ENCODE measurements at regions not wholly inside any gene's neighbourhood (a gene's known extent, or its start where the extent isn't known, plus 50 kb on each side); places are given as distances from the start of the nearest gene placed in this dataset.
A peak's percentile ranks its signal among the peaks of the same experiment; 100 is the strongest.
"Not testable (repeated sequence)": the region's sequence is repeated elsewhere in the genome, so short reads cannot be mapped to it uniquely, and the experiment has no call there.

GRCh38 chr4:181121733-181122132 is 1121.5 kb upstream of the TENM3 start:
- Mint-ChIP-seq H3K36me3 (ENCODE audit: low read depth) (no peaks in the 10 kb centered on the region), H3K4me3 (no peak overlapping the region), H3K9me3 (no peaks in the 10 kb centered on the region), H3K27me3 (ENCODE audit: low read depth) (no peaks in the 10 kb centered on the region), H3K27ac (no peak overlapping the region), H3K4me1 (peaks cover 7% of the 10 kb centered on the region)
- TF ChIP-seq, protein P1, sequence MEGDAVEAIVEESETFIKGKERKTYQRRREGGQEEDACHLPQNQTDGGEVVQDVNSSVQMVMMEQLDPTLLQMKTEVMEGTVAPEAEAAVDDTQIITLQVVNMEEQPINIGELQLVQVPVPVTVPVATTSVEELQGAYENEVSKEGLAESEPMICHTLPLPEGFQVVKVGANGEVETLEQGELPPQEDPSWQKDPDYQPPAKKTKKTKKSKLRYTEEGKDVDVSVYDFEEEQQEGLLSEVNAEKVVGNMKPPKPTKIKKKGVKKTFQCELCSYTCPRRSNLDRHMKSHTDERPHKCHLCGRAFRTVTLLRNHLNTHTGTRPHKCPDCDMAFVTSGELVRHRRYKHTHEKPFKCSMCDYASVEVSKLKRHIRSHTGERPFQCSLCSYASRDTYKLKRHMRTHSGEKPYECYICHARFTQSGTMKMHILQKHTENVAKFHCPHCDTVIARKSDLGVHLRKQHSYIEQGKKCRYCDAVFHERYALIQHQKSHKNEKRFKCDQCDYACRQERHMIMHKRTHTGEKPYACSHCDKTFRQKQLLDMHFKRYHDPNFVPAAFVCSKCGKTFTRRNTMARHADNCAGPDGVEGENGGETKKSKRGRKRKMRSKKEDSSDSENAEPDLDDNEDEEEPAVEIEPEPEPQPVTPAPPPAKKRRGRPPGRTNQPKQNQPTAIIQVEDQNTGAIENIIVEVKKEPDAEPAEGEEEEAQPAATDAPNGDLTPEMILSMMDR (IDR thresholded peaks at IDR 0.05; ENCODE audit: unreplicated experiment in 3 of 3) = no peak

GRCh38 chr4:181127171-181127570 is 1116.0 kb upstream of the TENM3 start:
- H3K9me3 Mint-ChIP-seq = peaks cover 37% of the 10 kb centered on the region
- peak overlapping the region in 1 of 3 experiments; percentile 34 for H3K27ac Mint-ChIP-seq
- peaks cover 7% of the 10 kb centered on the region for H3K4me1 Mint-ChIP-seq
- H3K36me3 Mint-ChIP-seq (ENCODE audit: low read depth) = peaks cover 7% of the 10 kb centered on the region
- no peaks in the 10 kb centered on the region for H3K27me3 Mint-ChIP-seq (ENCODE audit: low read depth)
- H3K4me3 Mint-ChIP-seq = no peak overlapping the region
- TF ChIP-seq, protein P1 (IDR thresholded peaks at IDR 0.05; ENCODE audit: unreplicated experiment in 3 of 3) = no peak

GRCh38 chr4:181130317-181130716 is 1112.9 kb upstream of the TENM3 start:
- H3K4me3 Mint-ChIP-seq; H3K27me3 Mint-ChIP-seq (ENCODE audit: low read depth); H3K4me1 Mint-ChIP-seq; H3K36me3 Mint-ChIP-seq (ENCODE audit: low read depth); H3K27ac Mint-ChIP-seq: not testable (repeated sequence)
- H3K9me3 Mint-ChIP-seq = peaks cover 37% of the 10 kb centered on the region

DNA sequence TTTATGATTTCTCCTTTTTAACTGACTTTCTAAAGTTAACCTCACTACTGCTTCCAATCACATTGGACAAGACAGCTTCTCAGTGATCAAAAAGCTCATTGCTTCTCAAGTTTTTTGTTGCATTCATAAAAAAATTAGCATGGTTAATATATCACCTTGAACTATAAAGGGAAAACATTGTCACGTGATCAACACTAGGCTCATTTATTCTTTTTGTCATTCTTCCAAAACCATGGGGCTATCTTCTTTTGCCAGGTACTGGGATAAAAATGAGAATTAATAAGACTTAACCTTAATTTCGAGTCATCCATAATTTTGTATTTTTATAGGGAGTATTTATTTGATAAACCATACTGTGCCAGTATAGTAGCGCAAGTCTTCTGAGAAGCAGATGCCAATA is 1105.9 kb upstream of the TENM3 start:
- Mint-ChIP-seq H3K27me3 (ENCODE audit: low read depth) (peaks cover 4% of the 10 kb centered on the region), H3K4me3 (no peak overlapping the region), H3K36me3 (ENCODE audit: low read depth) (no peaks in the 10 kb centered on the region), H3K27ac (no peak overlapping the region), H3K9me3 (no peaks in the 10 kb centered on the region), H3K4me1 (no peaks in the 10 kb centered on the region)
- TF ChIP-seq, protein P1 (IDR thresholded peaks at IDR 0.05; ENCODE audit: unreplicated experiment in 3 of 3) = no peak

DNA sequence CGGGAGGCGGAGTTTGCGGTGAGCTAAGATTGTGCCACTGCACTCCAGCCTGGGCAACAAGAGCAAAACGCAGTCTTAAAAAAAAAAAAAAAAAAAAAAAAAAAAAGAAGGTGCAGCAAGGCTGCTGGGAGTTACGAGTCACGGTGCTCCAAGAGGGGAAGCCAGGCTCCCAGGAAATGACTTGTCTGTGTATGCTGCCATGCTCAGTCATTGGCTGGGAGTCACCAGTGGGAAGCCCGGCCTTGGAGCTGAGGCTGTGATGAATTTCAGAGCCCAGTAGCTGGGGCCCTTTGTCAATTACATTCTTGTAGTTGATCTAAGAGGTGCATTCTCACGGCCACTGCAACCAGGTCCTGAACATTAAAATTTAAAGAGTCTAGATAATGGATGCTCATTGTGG is 1105.1 kb upstream of the TENM3 start:
- no peaks in the 10 kb centered on the region for H3K36me3 Mint-ChIP-seq (ENCODE audit: low read depth)
- TF ChIP-seq, protein P1 (IDR thresholded peaks at IDR 0.05; ENCODE audit: unreplicated experiment in 3 of 3) = no peak
- H3K27ac Mint-ChIP-seq = no peak overlapping the region
- H3K4me3 Mint-ChIP-seq = no peak overlapping the region
- H3K9me3 Mint-ChIP-seq = no peaks in the 10 kb centered on the region
- peaks cover 1% of the 10 kb centered on the region for H3K4me1 Mint-ChIP-seq
- peaks cover 5% of the 10 kb centered on the region for H3K27me3 Mint-ChIP-seq (ENCODE audit: low read depth)

DNA sequence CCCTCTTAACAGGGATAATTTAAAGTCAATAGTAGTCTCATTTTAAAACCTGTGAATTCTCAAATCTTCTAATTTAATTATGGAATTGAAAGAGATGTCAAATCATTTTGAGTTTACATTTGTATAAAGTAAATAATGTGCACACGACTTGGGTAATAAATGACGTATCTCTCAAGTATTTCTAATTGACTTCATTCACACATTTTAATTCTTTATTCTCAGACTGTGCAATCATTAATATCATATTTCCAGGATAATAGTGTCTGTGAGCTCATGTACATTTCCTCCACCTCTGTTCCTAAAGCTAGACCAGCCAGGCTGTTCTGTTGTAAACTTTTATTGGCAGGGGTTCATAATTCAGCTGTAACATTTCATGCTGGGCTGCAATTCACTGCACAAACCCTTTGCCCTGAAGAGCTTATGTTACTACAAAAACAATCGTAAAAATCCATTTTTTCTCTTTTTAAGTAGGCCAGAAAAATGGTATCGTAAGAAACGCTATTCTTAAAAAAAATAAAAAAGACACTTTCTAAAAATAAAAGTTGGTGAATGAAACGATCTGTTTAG is 1103.1 kb upstream of the TENM3 start:
- Mint-ChIP-seq H3K27ac (no peak overlapping the region), H3K36me3 (ENCODE audit: low read depth) (no peaks in the 10 kb centered on the region), H3K4me1 (peaks cover 6% of the 10 kb centered on the region), H3K9me3 (no peaks in the 10 kb centered on the region), H3K4me3 (no peak overlapping the region), H3K27me3 (ENCODE audit: low read depth) (peaks cover 11% of the 10 kb centered on the region)
- TF ChIP-seq, protein P1 (IDR thresholded peaks at IDR 0.05; ENCODE audit: unreplicated experiment in 3 of 3) = no peak
